Fibroblast of lung (primary cell): ENCODE measurements at regions not wholly inside any gene's neighbourhood (a gene's known extent, or its start where the extent isn't known, plus 50 kb on each side); places are given as distances from the start of the nearest gene placed in this dataset.

Experiments used
- DNase-seq, 2 donors: peaks; one replicate each; pipeline versions ENCODE4 v3.0.0 to v3.0.0-alpha.2; 2010; ENCODE audit warnings: low read depth in 2 of 2
- H2AFZ ChIP-seq: 2 replicates; pipeline ENCODE4 v1.5.1; 2012; ENCODE audit warnings: low read length, control low read depth, inconsistent platforms
- H3K27ac ChIP-seq: 2 replicates; pipeline ENCODE4 v1.5.1; 2011; ENCODE audit warnings: low read length, control low read depth; ENCODE audit not compliant: insufficient read depth
- H3K27me3 ChIP-seq: 2 replicates; pipeline ENCODE4 v1.5.1; 2011; ENCODE audit warnings: mild to moderate bottlenecking, low read length; ENCODE audit not compliant: control insufficient read depth, insufficient read depth
- H3K36me3 ChIP-seq: 2 replicates; pipeline ENCODE4 v1.5.1; 2011; ENCODE audit warnings: low read length; ENCODE audit not compliant: control insufficient read depth, insufficient read depth
- H3K4me1 ChIP-seq: 2 replicates; pipeline ENCODE4 v1.5.1; 2011; ENCODE audit warnings: low read length; ENCODE audit not compliant: control insufficient read depth, insufficient read depth; ENCODE audit errors: extremely low read depth
- H3K4me2 ChIP-seq: 2 replicates; pipeline ENCODE4 v1.5.1; 2011; ENCODE audit warnings: low read length, control low read depth; ENCODE audit not compliant: insufficient read depth; ENCODE audit errors: extremely low read depth
- H3K4me3 ChIP-seq, 4 experiments: fragments of 200-600 bp in 1 of 4; sonication (generic) in 1 of 4; replicated peaks in 1 of 4; 2 replicates each; pipeline ENCODE4 v1.5.1; 2011 to 2016; ENCODE audit warnings: low read length in 4 of 4, low read depth in 3 of 4, mild to moderate bottlenecking in 3 of 4, control low read depth in 2 of 4, inconsistent platforms in 1 of 4, mixed read lengths in 1 of 4; ENCODE audit not compliant: insufficient read depth in 1 of 4; ENCODE audit errors: control extremely low read depth in 1 of 4
- H3K79me2 ChIP-seq: 2 replicates; pipeline ENCODE4 v1.5.1; 2012; ENCODE audit warnings: mild to moderate bottlenecking, low read length, inconsistent platforms; ENCODE audit not compliant: control insufficient read depth, insufficient read depth
- H3K9ac ChIP-seq: 2 replicates; pipeline ENCODE4 v1.5.1; 2011; ENCODE audit warnings: mild to moderate bottlenecking, low read length, control low read depth; ENCODE audit not compliant: insufficient read depth
- H3K9me3 ChIP-seq: 2 replicates; pipeline ENCODE4 v1.5.1; 2012; ENCODE audit warnings: low read depth, low read length; ENCODE audit not compliant: control insufficient read depth, insufficient read depth
- H4K20me1 ChIP-seq: 2 replicates; pipeline ENCODE4 v1.5.1; 2011; ENCODE audit warnings: low read length; ENCODE audit not compliant: control insufficient read depth, insufficient read depth; ENCODE audit errors: extremely low read depth
- CTCF ChIP-seq, 2 donors: IDR thresholded peaks in 1 of 2; conservative IDR thresholded peaks in 1 of 2; 1 replicate in 1 of 2; 2 replicates in 1 of 2; pipeline ENCODE4 v1.5.1; 2011 to 2012; ENCODE audit warnings: low read length in 2 of 2, control low read depth in 1 of 2, inconsistent platforms in 1 of 2, low read depth in 1 of 2, mild to moderate bottlenecking in 1 of 2
- EZH2 ChIP-seq: IDR thresholded peaks from 2 replicates; pipeline ENCODE4 v1.5.1; 2012; ENCODE audit warnings: low read length, control low read depth, mild to moderate bottlenecking; ENCODE audit errors: missing control alignments

- Histone ChIP-seq H2AFZ (no peak overlapping the region), H3K4me1 (no peaks in the 10 kb centered on the region), H3K4me2 (no peak overlapping the region), H4K20me1 (no peaks in the 10 kb centered on the region), H3K36me3 (no peaks in the 10 kb centered on the region), H3K9ac (no peak overlapping the region), H3K4me3 (no peak overlapping the region), H3K27ac (no peak overlapping the region), H3K79me2 (no peaks in the 10 kb centered on the region), H3K9me3 (no peaks in the 10 kb centered on the region), H3K27me3 (no peaks in the 10 kb centered on the region)
- DNase-seq = no peak
- TF ChIP-seq EZH2 = no peak
- TF ChIP-seq CTCF (conservative IDR thresholded peaks at IDR 0.05 in 1 of 2, IDR thresholded peaks at IDR 0.05 in 1 of 2; ENCODE audit: low read depth in 1 of 2, low read length in 2 of 2) = no peak
These were observed 133.7 kb upstream of the EDNRA start for GRCh38 chr4:147347217-147347616.

GRCh38 chr4:147349193-147349592 lies 131.7 kb upstream of the EDNRA start:
- no peaks in the 10 kb centered on the region for H4K20me1 ChIP-seq
- H3K27ac ChIP-seq = no peak overlapping the region
- H3K36me3 ChIP-seq = no peaks in the 10 kb centered on the region
- no peak overlapping the region for H3K9ac ChIP-seq
- H3K4me2 ChIP-seq = no peak overlapping the region
- no peaks in the 10 kb centered on the region for H3K4me1 ChIP-seq
- no peaks in the 10 kb centered on the region for H3K9me3 ChIP-seq
- no peaks in the 10 kb centered on the region for H3K27me3 ChIP-seq
- no peaks in the 10 kb centered on the region for H3K79me2 ChIP-seq
- H2AFZ ChIP-seq = no peak overlapping the region
- no peak for TF ChIP-seq CTCF (conservative IDR thresholded peaks at IDR 0.05 in 1 of 2, IDR thresholded peaks at IDR 0.05 in 1 of 2; ENCODE audit: low read depth in 1 of 2, low read length in 2 of 2)
- TF ChIP-seq EZH2 = no peak
- DNase-seq = peak in 1 of 2 donors; percentile 48
- no peak overlapping the region for H3K4me3 ChIP-seq

- Histone ChIP-seq H3K27ac (no peak overlapping the region), H3K79me2 (no peaks in the 10 kb centered on the region), H3K27me3 (no peaks in the 10 kb centered on the region), H4K20me1 (no peaks in the 10 kb centered on the region), H3K9me3 (no peaks in the 10 kb centered on the region), H3K4me3 (no peak overlapping the region), H3K4me1 (no peaks in the 10 kb centered on the region), H3K4me2 (no peak overlapping the region), H2AFZ (no peak overlapping the region), H3K9ac (no peak overlapping the region), H3K36me3 (no peaks in the 10 kb centered on the region)
- DNase-seq = no peak
- TF ChIP-seq CTCF (conservative IDR thresholded peaks at IDR 0.05 in 1 of 2, IDR thresholded peaks at IDR 0.05 in 1 of 2; ENCODE audit: low read depth in 1 of 2, low read length in 2 of 2) = no peak
- no peak for TF ChIP-seq EZH2
These were observed 129.7 kb upstream of the EDNRA start for GRCh38 chr4:147351083-147351787.
